ENCODE measurements at regions not wholly inside any gene's neighbourhood (a gene's known extent, or its start where the extent isn't known, plus 50 kb on each side); places are given as distances from the start of the nearest gene placed in this dataset.

DNA sequence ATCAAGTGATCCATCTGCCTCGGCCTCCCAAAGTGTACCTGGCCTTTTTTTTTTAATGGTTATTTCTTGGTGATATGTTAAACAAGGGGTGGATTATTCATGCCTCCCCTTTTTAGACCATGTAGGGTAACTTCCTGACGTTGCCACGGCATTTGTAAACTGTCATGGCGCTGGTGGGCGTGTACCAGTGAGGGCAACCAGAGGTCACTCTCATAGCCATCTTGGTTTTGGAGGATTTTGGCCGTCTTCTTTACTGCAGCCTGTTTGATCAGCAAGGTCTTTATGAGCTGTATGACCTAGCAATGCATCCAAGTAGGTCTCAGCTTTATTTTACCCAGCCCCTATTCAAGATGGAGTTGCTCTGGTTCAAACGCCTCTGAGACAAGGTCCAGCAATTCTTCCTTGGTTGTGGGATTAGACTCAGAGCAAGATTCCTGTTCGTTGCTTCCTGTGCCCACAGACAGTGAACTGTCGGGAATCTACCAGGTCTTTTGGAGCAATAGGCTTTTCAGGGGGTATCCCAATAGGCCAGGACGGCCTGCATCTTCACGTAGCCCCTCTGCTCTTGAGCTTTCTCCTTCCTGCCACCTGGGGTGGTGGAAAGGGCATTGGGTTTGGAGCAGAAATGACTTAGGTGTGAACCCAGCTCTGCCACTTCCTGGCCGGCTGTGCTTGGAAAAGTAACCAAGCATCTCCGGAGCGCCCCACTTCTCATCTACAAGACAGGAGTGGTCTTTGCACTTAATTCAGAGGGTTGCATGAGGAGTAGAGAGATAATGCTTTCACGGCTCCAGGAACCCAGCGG, 52.9 kb upstream of the SEC14L1 start:
- TF ChIP-seq, protein P1, sequence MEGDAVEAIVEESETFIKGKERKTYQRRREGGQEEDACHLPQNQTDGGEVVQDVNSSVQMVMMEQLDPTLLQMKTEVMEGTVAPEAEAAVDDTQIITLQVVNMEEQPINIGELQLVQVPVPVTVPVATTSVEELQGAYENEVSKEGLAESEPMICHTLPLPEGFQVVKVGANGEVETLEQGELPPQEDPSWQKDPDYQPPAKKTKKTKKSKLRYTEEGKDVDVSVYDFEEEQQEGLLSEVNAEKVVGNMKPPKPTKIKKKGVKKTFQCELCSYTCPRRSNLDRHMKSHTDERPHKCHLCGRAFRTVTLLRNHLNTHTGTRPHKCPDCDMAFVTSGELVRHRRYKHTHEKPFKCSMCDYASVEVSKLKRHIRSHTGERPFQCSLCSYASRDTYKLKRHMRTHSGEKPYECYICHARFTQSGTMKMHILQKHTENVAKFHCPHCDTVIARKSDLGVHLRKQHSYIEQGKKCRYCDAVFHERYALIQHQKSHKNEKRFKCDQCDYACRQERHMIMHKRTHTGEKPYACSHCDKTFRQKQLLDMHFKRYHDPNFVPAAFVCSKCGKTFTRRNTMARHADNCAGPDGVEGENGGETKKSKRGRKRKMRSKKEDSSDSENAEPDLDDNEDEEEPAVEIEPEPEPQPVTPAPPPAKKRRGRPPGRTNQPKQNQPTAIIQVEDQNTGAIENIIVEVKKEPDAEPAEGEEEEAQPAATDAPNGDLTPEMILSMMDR (IDR thresholded peaks at IDR 0.05; ENCODE audit: borderline replicate concordance, extremely low read depth, low read length, poor library complexity, severe bottlenecking), result no peak
- TF ChIP-seq EZH2 (IDR thresholded peaks at IDR 0.05; ENCODE audit: borderline replicate concordance, low read depth, low read length, severe bottlenecking), result no peak
